ENCODE measurements at regions not wholly inside any gene's neighbourhood (a gene's known extent, or its start where the extent isn't known, plus 50 kb on each side); places are given as distances from the start of the nearest gene placed in this dataset.
"Not testable (repeated sequence)": the region's sequence is repeated elsewhere in the genome, so short reads cannot be mapped to it uniquely, and the experiment has no call there.

GRCh38 chr9:21695874-21696341 lies 106.5 kb upstream of the MTAP start:
- H3K36me3 ChIP-seq (replicated peaks; ENCODE audit: control insufficient read depth, insufficient read depth, low read length) = no peaks in the 10 kb centered on the region
- no peak for DNase-seq
- no peak overlapping the region for H3K4me3 ChIP-seq (ENCODE audit: insufficient read depth, low read depth, low read length)
- H3K27me3 ChIP-seq (ENCODE audit: control insufficient read depth, insufficient read depth, low read length) = no peaks in the 10 kb centered on the region; the same call in 1 of the 2 replicates

- Histone ChIP-seq H3K36me3 (replicated peaks; ENCODE audit: control insufficient read depth, insufficient read depth, low read length) (no peaks in the 10 kb centered on the region), H3K4me3 (ENCODE audit: insufficient read depth, low read depth, low read length) (peak overlapping the region; percentile 5; the same call in 1 of the 2 replicates), H3K27me3 (ENCODE audit: control insufficient read depth, insufficient read depth, low read length) (no peaks in the 10 kb centered on the region; the same call in 1 of the 2 replicates)
- DNase-seq = peak; percentile 79
These were observed 106.0 kb upstream of the MTAP start for GRCh38 chr9:21696411-21696871.

GRCh38 chr9:21708260-21708711 lies 94.2 kb upstream of the MTAP start:
- no peak for DNase-seq
- Histone ChIP-seq H3K27me3 (ENCODE audit: control insufficient read depth, insufficient read depth, low read length) (no peaks in the 10 kb centered on the region; the same call in 1 of the 2 replicates), H3K36me3 (replicated peaks; ENCODE audit: control insufficient read depth, insufficient read depth, low read length) (no peaks in the 10 kb centered on the region), H3K4me3 (ENCODE audit: insufficient read depth, low read depth, low read length) (no peak overlapping the region)

GRCh38 chr9:21708856-21709255 lies 93.6 kb upstream of the MTAP start:
- Histone ChIP-seq H3K36me3 (replicated peaks; ENCODE audit: control insufficient read depth, insufficient read depth, low read length) (no peaks in the 10 kb centered on the region), H3K4me3 (ENCODE audit: insufficient read depth, low read depth, low read length) (no peak overlapping the region), H3K27me3 (ENCODE audit: control insufficient read depth, insufficient read depth, low read length) (no peaks in the 10 kb centered on the region; the same call in 1 of the 2 replicates)
- DNase-seq = no peak

GRCh38 chr9:21709464-21710058 lies 92.9 kb upstream of the MTAP start:
- Histone ChIP-seq H3K27me3 (ENCODE audit: control insufficient read depth, insufficient read depth, low read length) (no peaks in the 10 kb centered on the region; the same call in 1 of the 2 replicates), H3K36me3 (replicated peaks; ENCODE audit: control insufficient read depth, insufficient read depth, low read length) (no peaks in the 10 kb centered on the region), H3K4me3 (ENCODE audit: insufficient read depth, low read depth, low read length) (no peak overlapping the region)
- peak; percentile 18 for DNase-seq

GRCh38 chr9:21710548-21711191 lies 91.8 kb upstream of the MTAP start:
- Histone ChIP-seq H3K27me3 (ENCODE audit: control insufficient read depth, insufficient read depth, low read length) (no peaks in the 10 kb centered on the region; the same call in 1 of the 2 replicates), H3K36me3 (replicated peaks; ENCODE audit: control insufficient read depth, insufficient read depth, low read length) (no peaks in the 10 kb centered on the region), H3K4me3 (ENCODE audit: insufficient read depth, low read depth, low read length) (no peak overlapping the region)
- no peak for DNase-seq

- no peaks in the 10 kb centered on the region; the same call in 1 of the 2 replicates for H3K27me3 ChIP-seq (ENCODE audit: control insufficient read depth, insufficient read depth, low read length)
- H3K4me3 ChIP-seq (ENCODE audit: insufficient read depth, low read depth, low read length) = no peak overlapping the region
- no peaks in the 10 kb centered on the region for H3K36me3 ChIP-seq (replicated peaks; ENCODE audit: control insufficient read depth, insufficient read depth, low read length)
- DNase-seq = no peak
These were observed 90.9 kb upstream of the MTAP start for GRCh38 chr9:21711504-21711903.

GRCh38 chr9:21715408-21715807 lies 87.0 kb upstream of the MTAP start:
- Histone ChIP-seq H3K36me3 (replicated peaks; ENCODE audit: control insufficient read depth, insufficient read depth, low read length) (no peaks in the 10 kb centered on the region), H3K27me3 (ENCODE audit: control insufficient read depth, insufficient read depth, low read length) (no peaks in the 10 kb centered on the region), H3K4me3 (ENCODE audit: insufficient read depth, low read depth, low read length) (no peak overlapping the region)
- DNase-seq = no peak

GRCh38 chr9:21720758-21721157 lies 81.7 kb upstream of the MTAP start:
- no peak overlapping the region for H3K4me3 ChIP-seq (ENCODE audit: insufficient read depth, low read depth, low read length)
- no peak for DNase-seq
- H3K27me3 ChIP-seq (ENCODE audit: control insufficient read depth, insufficient read depth, low read length) = peaks cover 2% of the 10 kb centered on the region; the same call in 1 of the 2 replicates
- H3K36me3 ChIP-seq (replicated peaks; ENCODE audit: control insufficient read depth, insufficient read depth, low read length) = no peaks in the 10 kb centered on the region

- H3K27me3 ChIP-seq (ENCODE audit: control insufficient read depth, insufficient read depth, low read length); DNase-seq; H3K4me3 ChIP-seq (ENCODE audit: insufficient read depth, low read depth, low read length); H3K36me3 ChIP-seq (replicated peaks; ENCODE audit: control insufficient read depth, insufficient read depth, low read length): not testable (repeated sequence)
These were observed 75.0 kb upstream of the MTAP start for GRCh38 chr9:21727411-21727810.

- Histone ChIP-seq H3K4me3 (ENCODE audit: insufficient read depth, low read depth, low read length) (no peak overlapping the region), H3K36me3 (replicated peaks; ENCODE audit: control insufficient read depth, insufficient read depth, low read length) (no peaks in the 10 kb centered on the region), H3K27me3 (ENCODE audit: control insufficient read depth, insufficient read depth, low read length) (no peaks in the 10 kb centered on the region; the same call in 1 of the 2 replicates)
- DNase-seq = no peak
These were observed 73.7 kb upstream of the MTAP start for GRCh38 chr9:21728781-21729180.

- H3K27me3 ChIP-seq (ENCODE audit: control insufficient read depth, insufficient read depth, low read length) = peaks cover 2% of the 10 kb centered on the region; the same call in 1 of the 2 replicates
- no peak for DNase-seq
- no peak overlapping the region for H3K4me3 ChIP-seq (ENCODE audit: insufficient read depth, low read depth, low read length)
- H3K36me3 ChIP-seq (replicated peaks; ENCODE audit: control insufficient read depth, insufficient read depth, low read length) = no peaks in the 10 kb centered on the region
These were observed 72.8 kb upstream of the MTAP start for GRCh38 chr9:21729648-21730047.

- no peak for DNase-seq
These were observed 71.5 kb upstream of the MTAP start for GRCh38 chr9:21730899-21731298.

GRCh38 chr9:21741151-21741550 lies 61.3 kb upstream of the MTAP start:
- no peak for DNase-seq
- H3K27me3 ChIP-seq (ENCODE audit: control insufficient read depth, insufficient read depth, low read length) = peaks cover 67% of the 10 kb centered on the region
- no peaks in the 10 kb centered on the region for H3K36me3 ChIP-seq (replicated peaks; ENCODE audit: control insufficient read depth, insufficient read depth, low read length)
- H3K4me3 ChIP-seq (ENCODE audit: insufficient read depth, low read depth, low read length) = no peak overlapping the region

More at GRCh38 chr9:21730899-21731298, 71.5 kb upstream of the MTAP start:
- Histone ChIP-seq H3K36me3 (replicated peaks; ENCODE audit: control insufficient read depth, insufficient read depth, low read length) (no peaks in the 10 kb centered on the region), H3K27me3 (ENCODE audit: control insufficient read depth, insufficient read depth, low read length) (peaks cover 2% of the 10 kb centered on the region; the same call in 1 of the 2 replicates), H3K4me3 (ENCODE audit: insufficient read depth, low read depth, low read length) (no peak overlapping the region)

GRCh38 chr9:21744320-21744719 lies 58.1 kb upstream of the MTAP start:
- no peaks in the 10 kb centered on the region for H3K36me3 ChIP-seq (replicated peaks; ENCODE audit: control insufficient read depth, insufficient read depth, low read length)
- H3K27me3 ChIP-seq (ENCODE audit: control insufficient read depth, insufficient read depth, low read length) = peaks cover 90% of the 10 kb centered on the region
- no peak overlapping the region for H3K4me3 ChIP-seq (ENCODE audit: insufficient read depth, low read depth, low read length)
- no peak for DNase-seq
